ENCODE measurements at regions not wholly inside any gene's neighbourhood (a gene's known extent, or its start where the extent isn't known, plus 50 kb on each side); places are given as distances from the start of the nearest gene placed in this dataset.

GRCh38 chr1:199515261-199515660 lies 512.2 kb upstream of the NR5A2 start:
- TF ChIP-seq CTCF (IDR thresholded peaks at IDR 0.05) (no peak), POLR2A (IDR thresholded peaks at IDR 0.05) (no peak)

Measured in Peyer's patch (tissue), 4 donors.